Pancreas (tissue), 10 donors: ENCODE measurements at regions not wholly inside any gene's neighbourhood (a gene's known extent, or its start where the extent isn't known, plus 50 kb on each side); places are given as distances from the start of the nearest gene placed in this dataset.

Source experiments
- ATAC-seq, 4 donors: fragments of 200-7000 bp; cut with Tn5 transposase; one replicate each; pipeline versions ENCODE4 v1.8.0 to v1.9.1; 2020; ENCODE audit warnings: mild to moderate bottlenecking in 4 of 4, moderate library complexity in 4 of 4
- DNase-seq, 6 donors: peaks; one replicate each; pipeline ENCODE4 v3.0.0-alpha.2; 2020
- FAIRE-seq: peaks from 2 replicates; lab custom pipeline; 2012; peaks lifted over from hg19 to GRCh38; lab: Jason Lieb, UNC
- H3K27ac ChIP-seq, 4 donors: fragments of 200-600 bp; sonication (generic); 1 replicate in 3 of 4; 2 replicates in 1 of 4; pipeline versions ENCODE4 v1.5.0 to v1.8.0; 2020
- H3K27me3 ChIP-seq, 4 donors: fragments of 200-600 bp; one replicate each; pipeline ENCODE4 v1.8.0; 2021
- H3K36me3 ChIP-seq, 3 donors: fragments of 200-600 bp; sonication (generic) in 1 of 3; one replicate each; pipeline versions ENCODE4 v1.5.0 to v1.8.0; 2020 to 2021
- H3K4me1 ChIP-seq, 3 donors: fragments of 200-600 bp; one replicate each; pipeline ENCODE4 v1.8.0; 2021
- H3K4me3 ChIP-seq, 4 donors: fragments of 200-600 bp; sonication (generic) in 2 of 4; one replicate each; pipeline versions ENCODE4 v1.5.0 to v1.8.0; 2020 to 2021
- H3K9me3 ChIP-seq, 4 donors: fragments of 200-600 bp; one replicate each; pipeline ENCODE4 v1.8.0; 2021
- WGBS, 2 donors: extraction: QIAGEN DNeasy Blood & Tissue Kit; methylation state at CpG; one replicate each; pipeline ENCODE4 v1.1.7; 2013; 5-methylcytosine and 5-hydroxymethylcytosine counted together
- intact Hi-C, 3 donors: fragments of 100-400 bp; cut with DNase I; formaldehyde crosslinking; loops; one replicate each; pipeline versions ENCODE4 v1.11.1 to v1.14.2; 2022
- TF ChIP-seq, protein P1 (sequence below), 4 donors: fragments of 200-600 bp; sonication (generic) in 3 of 4; IDR thresholded peaks; one replicate each; pipeline versions ENCODE4 v1.5.0 to v1.8.0; 2021; ENCODE audit warnings: antibody characterized with exemption in 4 of 4
- donor health status: healthy with polysubstance abuse.
- donor health status: DM: no; HTN: no; CAD: no; lungs with moderate emphysema.
- donor health status: DM: no; HTN: no; CAD: no.
- donor health status: control.
- donor health status: control.
- donor health status: Bipolar disorder and iron deficiency.
- donor health status: DM: yes; HTN: yes; CAD: no.
- donor health status: DM: no; HTN: no; CAD: no.
- donor health status: DM: no; HTN: no; CAD: no.
- donor health status: DM: yes; HTN: yes; CAD: no.

DNA sequence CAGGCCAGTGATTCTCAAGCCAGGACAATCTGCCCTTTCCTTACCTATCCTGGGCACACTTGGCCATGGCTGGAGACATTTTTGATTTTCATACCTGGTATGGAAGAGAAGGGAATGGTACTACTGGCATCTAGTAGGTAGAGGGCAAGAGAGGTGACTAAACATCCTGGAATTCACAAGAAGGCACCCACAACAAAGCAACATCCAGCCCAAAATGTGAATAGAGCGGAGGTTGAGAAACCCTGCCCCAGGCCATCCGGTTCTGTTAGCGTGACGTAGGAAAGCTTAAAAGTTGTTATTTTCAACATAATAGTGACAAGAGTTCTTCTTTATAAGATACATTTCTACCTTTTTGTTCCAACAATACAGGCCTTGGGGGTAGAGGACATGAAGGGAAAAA is 114.9 kb upstream of the ALX4 start:
- Histone ChIP-seq H3K9me3 (no peaks in the 10 kb centered on the region), H3K27ac (no peak overlapping the region), H3K36me3 (no peaks in the 10 kb centered on the region), H3K4me3 (no peak overlapping the region), H3K27me3 (no peaks in the 10 kb centered on the region), H3K4me1 (no peaks in the 10 kb centered on the region)
- TF ChIP-seq, protein P1, sequence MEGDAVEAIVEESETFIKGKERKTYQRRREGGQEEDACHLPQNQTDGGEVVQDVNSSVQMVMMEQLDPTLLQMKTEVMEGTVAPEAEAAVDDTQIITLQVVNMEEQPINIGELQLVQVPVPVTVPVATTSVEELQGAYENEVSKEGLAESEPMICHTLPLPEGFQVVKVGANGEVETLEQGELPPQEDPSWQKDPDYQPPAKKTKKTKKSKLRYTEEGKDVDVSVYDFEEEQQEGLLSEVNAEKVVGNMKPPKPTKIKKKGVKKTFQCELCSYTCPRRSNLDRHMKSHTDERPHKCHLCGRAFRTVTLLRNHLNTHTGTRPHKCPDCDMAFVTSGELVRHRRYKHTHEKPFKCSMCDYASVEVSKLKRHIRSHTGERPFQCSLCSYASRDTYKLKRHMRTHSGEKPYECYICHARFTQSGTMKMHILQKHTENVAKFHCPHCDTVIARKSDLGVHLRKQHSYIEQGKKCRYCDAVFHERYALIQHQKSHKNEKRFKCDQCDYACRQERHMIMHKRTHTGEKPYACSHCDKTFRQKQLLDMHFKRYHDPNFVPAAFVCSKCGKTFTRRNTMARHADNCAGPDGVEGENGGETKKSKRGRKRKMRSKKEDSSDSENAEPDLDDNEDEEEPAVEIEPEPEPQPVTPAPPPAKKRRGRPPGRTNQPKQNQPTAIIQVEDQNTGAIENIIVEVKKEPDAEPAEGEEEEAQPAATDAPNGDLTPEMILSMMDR (IDR thresholded peaks at IDR 0.05): no peak
- ATAC-seq: no peak
- no peak for FAIRE-seq
- intact Hi-C loops: no loop called here
- no peak for DNase-seq
- WGBS, 2 donors: 94 to 95% methylated on average over 4 of the region's 4 CpGs

DNA sequence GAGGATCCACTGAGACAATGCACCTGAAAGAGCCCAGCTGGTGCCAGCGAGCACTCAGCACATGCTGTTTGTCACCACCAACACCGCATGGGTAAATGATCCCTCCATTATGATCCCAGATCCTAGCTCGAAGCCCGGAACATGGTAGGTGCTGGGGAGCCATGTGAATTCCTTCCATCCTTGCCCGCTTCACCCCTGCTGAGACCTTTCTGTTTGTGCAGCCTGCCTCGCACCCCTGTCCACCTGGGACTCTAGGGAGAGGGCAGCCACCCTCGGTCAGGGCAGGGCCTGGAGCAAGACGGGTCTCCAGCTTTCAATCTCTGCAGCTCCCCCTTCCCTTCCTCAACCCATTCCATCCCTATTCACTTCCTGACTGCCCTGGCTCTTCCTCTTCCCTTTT is 116.2 kb upstream of the ALX4 start:
- FAIRE-seq (no peak), DNase-seq (no peak), ATAC-seq (no peak)
- H3K4me1 ChIP-seq: no peaks in the 10 kb centered on the region
- no peaks in the 10 kb centered on the region for H3K9me3 ChIP-seq
- intact Hi-C loops: no loop called here
- H3K27ac ChIP-seq: no peak overlapping the region
- 66 to 67% methylated on average over 7 to 8 of the region's 8 CpGs for WGBS, 2 donors
- no peak overlapping the region for H3K4me3 ChIP-seq
- no peaks in the 10 kb centered on the region for H3K36me3 ChIP-seq
- no peaks in the 10 kb centered on the region for H3K27me3 ChIP-seq
- TF ChIP-seq, protein P1 (IDR thresholded peaks at IDR 0.05): no peak

GRCh38 chr11:44426958-44427357 is 117.0 kb upstream of the ALX4 start:
- intact Hi-C loops: no loop called here
- Histone ChIP-seq H3K27ac (no peak overlapping the region), H3K4me1 (no peaks in the 10 kb centered on the region), H3K4me3 (no peak overlapping the region), H3K36me3 (no peaks in the 10 kb centered on the region), H3K9me3 (no peaks in the 10 kb centered on the region), H3K27me3 (no peaks in the 10 kb centered on the region)
- no peak for FAIRE-seq
- ATAC-seq: no peak
- DNase-seq: no peak
- TF ChIP-seq, protein P1 (IDR thresholded peaks at IDR 0.05): no peak
- 76% methylated on average over 11 of the region's 11 CpGs for WGBS, 2 donors

DNA sequence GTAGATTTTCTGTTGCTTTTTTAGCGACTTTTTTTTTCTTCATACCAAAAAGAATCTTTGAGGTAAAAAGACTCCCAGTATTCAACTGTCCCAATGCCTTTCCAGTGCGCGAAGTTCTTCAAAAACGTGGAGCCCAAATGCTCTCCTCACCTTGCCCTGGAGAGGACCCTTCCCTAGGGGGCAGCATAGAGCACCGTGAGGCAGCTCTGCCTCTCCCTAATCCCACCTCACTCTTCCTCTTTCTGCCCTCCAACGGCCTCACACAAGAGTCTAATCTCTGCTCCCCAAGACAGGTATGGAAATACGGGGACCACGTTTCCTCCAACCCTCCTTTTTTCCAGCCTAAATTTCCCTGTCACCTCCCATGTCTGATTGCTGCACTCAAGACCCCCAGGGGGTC is 117.5 kb upstream of the ALX4 start:
- Histone ChIP-seq H3K4me1 (no peaks in the 10 kb centered on the region), H3K9me3 (no peaks in the 10 kb centered on the region), H3K27ac (no peak overlapping the region), H3K4me3 (no peak overlapping the region), H3K27me3 (no peaks in the 10 kb centered on the region), H3K36me3 (no peaks in the 10 kb centered on the region)
- ATAC-seq (no peak), DNase-seq (no peak), FAIRE-seq (no peak)
- intact Hi-C loops: no loop called here
- 32 to 51% methylated on average over 8 of the region's 8 CpGs for WGBS, 2 donors
- TF ChIP-seq, protein P1 (IDR thresholded peaks at IDR 0.05): no peak

GRCh38 chr11:44430140-44430539 is 120.2 kb upstream of the ALX4 start:
- H3K27ac ChIP-seq: no peak overlapping the region
- TF ChIP-seq, protein P1 (IDR thresholded peaks at IDR 0.05): no peak
- H3K36me3 ChIP-seq: no peaks in the 10 kb centered on the region
- H3K4me1 ChIP-seq: no peaks in the 10 kb centered on the region
- FAIRE-seq: no peak
- no peaks in the 10 kb centered on the region for H3K27me3 ChIP-seq
- no peak for DNase-seq
- ATAC-seq: no peak
- WGBS, 2 donors: 25 to 32% methylated on average over 3 of the region's 3 CpGs
- H3K9me3 ChIP-seq: no peaks in the 10 kb centered on the region
- intact Hi-C loops: no loop called here
- H3K4me3 ChIP-seq: no peak overlapping the region
